Lower lobe of right lung (tissue), 2 donors: ENCODE measurements at regions not wholly inside any gene's neighbourhood (a gene's known extent, or its start where the extent isn't known, plus 50 kb on each side); places are given as distances from the start of the nearest gene placed in this dataset.

ENCODE experiments used
- ATAC-seq, 2 donors: fragments of 200-7000 bp; cut with Tn5 transposase; one replicate each; pipeline ENCODE4 v1.9.1; 2020 to 2022; ENCODE audit warnings: mild to moderate bottlenecking in 2 of 2, moderate library complexity in 2 of 2
- DNase-seq: peaks from one replicate; pipeline ENCODE4 v3.0.0-alpha.2; 2020
- H3K27ac ChIP-seq: fragments of 200-600 bp; one replicate; pipeline ENCODE4 v1.8.0; 2022
- H3K27me3 ChIP-seq: fragments of 200-600 bp; one replicate; pipeline ENCODE4 v1.8.0; 2022; ENCODE audit warnings: low read depth
- H3K36me3 ChIP-seq: fragments of 200-600 bp; one replicate; pipeline ENCODE4 v1.8.0; 2022; ENCODE audit warnings: mild to moderate bottlenecking
- H3K4me1 ChIP-seq: fragments of 200-600 bp; one replicate; pipeline ENCODE4 v1.8.0; 2022
- H3K4me3 ChIP-seq: fragments of 200-600 bp; one replicate; pipeline ENCODE4 v1.8.0; 2022; ENCODE audit warnings: mild to moderate bottlenecking
- H3K9me3 ChIP-seq: fragments of 200-600 bp; one replicate; pipeline ENCODE4 v1.8.0; 2022
- intact Hi-C: fragments of 100-400 bp; cut with DNase I; formaldehyde crosslinking; loops from one replicate; pipeline ENCODE4 v1.11.0; 2022
- TF ChIP-seq, protein P1 (sequence below): fragments of 200-600 bp; IDR thresholded peaks from one replicate; pipeline ENCODE4 v1.8.0; 2022; ENCODE audit warnings: antibody characterized with exemption, mild to moderate bottlenecking
- donor health status: DM: no; HTN: yes; CAD: no; lungs with severe emphysema.

DNA sequence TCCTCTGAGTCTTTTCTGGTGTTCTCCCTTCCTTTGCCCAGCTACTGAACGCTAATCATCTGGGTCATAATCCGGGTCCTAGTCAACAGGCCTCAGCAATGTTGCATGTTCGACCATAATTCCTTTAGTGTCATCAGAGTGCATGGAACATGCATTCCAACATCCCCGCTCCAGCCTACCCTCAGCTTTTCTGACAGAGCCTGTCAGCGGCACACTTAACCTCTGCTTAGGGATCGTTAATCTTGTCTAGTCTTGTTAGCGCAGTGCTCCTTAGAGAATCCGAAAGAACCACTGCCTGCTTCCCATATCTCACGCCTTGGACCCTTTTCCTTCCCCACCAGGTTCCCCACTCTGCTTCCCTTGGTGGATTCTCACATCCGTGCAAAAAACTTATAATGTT, 767.9 kb upstream of the ID2 start:
- H3K36me3 ChIP-seq, result no peaks in the 10 kb centered on the region
- no peak for ATAC-seq
- no peaks in the 10 kb centered on the region for H3K9me3 ChIP-seq
- DNase-seq, result no peak
- no peaks in the 10 kb centered on the region for H3K4me1 ChIP-seq
- no peaks in the 10 kb centered on the region for H3K27me3 ChIP-seq
- TF ChIP-seq, protein P1, sequence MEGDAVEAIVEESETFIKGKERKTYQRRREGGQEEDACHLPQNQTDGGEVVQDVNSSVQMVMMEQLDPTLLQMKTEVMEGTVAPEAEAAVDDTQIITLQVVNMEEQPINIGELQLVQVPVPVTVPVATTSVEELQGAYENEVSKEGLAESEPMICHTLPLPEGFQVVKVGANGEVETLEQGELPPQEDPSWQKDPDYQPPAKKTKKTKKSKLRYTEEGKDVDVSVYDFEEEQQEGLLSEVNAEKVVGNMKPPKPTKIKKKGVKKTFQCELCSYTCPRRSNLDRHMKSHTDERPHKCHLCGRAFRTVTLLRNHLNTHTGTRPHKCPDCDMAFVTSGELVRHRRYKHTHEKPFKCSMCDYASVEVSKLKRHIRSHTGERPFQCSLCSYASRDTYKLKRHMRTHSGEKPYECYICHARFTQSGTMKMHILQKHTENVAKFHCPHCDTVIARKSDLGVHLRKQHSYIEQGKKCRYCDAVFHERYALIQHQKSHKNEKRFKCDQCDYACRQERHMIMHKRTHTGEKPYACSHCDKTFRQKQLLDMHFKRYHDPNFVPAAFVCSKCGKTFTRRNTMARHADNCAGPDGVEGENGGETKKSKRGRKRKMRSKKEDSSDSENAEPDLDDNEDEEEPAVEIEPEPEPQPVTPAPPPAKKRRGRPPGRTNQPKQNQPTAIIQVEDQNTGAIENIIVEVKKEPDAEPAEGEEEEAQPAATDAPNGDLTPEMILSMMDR, result no peak
- H3K27ac ChIP-seq, result no peak overlapping the region
- H3K4me3 ChIP-seq, result no peak overlapping the region
- intact Hi-C loops, result no loop called here

DNA sequence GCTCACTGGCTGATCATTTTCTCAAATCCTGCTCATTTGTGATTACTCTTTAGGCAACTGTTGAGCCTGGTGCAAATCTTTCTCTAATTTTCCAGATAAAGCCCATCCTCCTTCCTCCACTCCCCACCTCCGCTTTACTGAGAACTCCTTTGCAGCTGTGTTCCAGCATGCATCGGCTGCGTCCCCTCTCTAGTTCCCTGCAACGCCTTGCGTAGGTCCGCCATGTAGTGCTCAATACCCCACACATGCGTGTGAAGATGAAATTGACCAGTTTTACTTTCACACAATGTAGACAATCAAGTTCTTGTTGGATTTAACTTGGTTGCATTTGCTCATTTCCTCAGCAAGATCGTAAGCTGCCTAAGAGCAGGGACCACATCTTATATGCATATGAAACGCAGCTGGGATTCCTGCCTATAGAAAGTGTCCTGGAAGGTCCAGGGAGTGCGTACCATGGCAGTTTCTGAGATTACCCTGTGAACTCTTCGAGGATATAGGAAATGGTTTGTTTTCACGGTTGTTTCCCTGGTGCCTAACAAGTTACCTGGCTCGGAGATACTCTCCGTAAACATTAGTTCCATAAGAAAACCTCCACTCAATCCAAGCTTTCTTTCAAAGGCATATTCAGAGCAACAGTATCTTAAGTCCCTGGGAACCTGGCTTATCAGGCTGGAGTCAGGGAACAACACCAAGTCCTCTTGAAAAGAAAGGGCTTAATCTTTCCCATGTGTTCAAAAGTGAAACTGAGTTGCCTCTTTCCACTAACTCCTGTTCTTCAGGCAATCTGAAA, 766.4 kb upstream of the ID2 start:
- Histone ChIP-seq H3K27ac (no peak overlapping the region), H3K36me3 (no peaks in the 10 kb centered on the region), H3K9me3 (no peaks in the 10 kb centered on the region), H3K27me3 (no peaks in the 10 kb centered on the region), H3K4me3 (no peak overlapping the region), H3K4me1 (no peaks in the 10 kb centered on the region)
- TF ChIP-seq, protein P1, result no peak
- intact Hi-C loops, result no loop called here
- no peak for ATAC-seq
- DNase-seq, result no peak

DNA sequence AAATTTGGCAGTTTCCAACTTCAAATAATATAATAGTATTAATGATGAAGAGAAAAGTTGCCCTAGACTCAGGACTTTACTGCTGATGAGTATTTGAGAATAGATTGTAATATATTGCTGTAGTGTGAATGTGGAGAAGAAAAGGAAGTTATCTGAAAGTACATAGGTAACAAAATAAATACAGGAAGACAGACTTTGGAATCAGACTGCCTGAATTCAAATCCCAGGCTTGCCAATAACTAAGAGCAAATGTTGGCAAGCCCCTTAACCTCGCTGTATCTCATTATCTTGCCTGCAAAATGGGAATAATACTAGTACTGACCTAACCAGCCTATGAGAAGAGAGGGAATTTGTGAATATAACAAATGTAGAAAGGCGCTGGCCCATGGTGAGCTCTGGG, 765.2 kb upstream of the ID2 start:
- ATAC-seq, result no peak

DNA sequence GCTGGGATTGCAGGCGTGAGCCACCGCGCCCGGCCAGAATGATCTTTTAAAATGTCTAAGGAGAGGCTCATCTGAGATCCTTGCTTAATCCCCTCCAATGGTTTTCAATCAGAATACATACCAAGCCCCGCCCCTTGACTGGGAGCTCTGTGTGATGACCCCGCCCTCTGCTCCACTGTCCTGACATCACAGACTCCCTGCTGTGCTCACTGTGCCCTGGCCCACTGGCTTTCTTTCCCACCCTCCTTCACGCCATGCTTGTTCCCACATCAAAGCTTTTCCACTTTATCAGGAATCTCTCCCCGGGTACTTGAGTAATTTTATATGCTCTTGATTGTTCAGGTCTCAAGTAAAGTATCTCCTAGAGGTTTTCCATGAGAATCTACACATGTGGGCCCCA, 762.3 kb upstream of the ID2 start:
- H3K27me3 ChIP-seq, result no peaks in the 10 kb centered on the region
- H3K36me3 ChIP-seq, result no peaks in the 10 kb centered on the region
- H3K9me3 ChIP-seq, result no peaks in the 10 kb centered on the region
- intact Hi-C loops, result no loop called here
- ATAC-seq, result no peak
- no peak for DNase-seq
- H3K27ac ChIP-seq, result no peak overlapping the region
- H3K4me3 ChIP-seq, result no peak overlapping the region
- TF ChIP-seq, protein P1, result no peak
- no peaks in the 10 kb centered on the region for H3K4me1 ChIP-seq

More for the DNA sequence above, 765.2 kb upstream of the ID2 start:
- Histone ChIP-seq H3K27ac (no peak overlapping the region), H3K4me1 (no peaks in the 10 kb centered on the region), H3K27me3 (no peaks in the 10 kb centered on the region), H3K9me3 (no peaks in the 10 kb centered on the region), H3K4me3 (no peak overlapping the region), H3K36me3 (no peaks in the 10 kb centered on the region)
- no peak for DNase-seq
- intact Hi-C loops, result no loop called here
- TF ChIP-seq, protein P1, result no peak

DNA sequence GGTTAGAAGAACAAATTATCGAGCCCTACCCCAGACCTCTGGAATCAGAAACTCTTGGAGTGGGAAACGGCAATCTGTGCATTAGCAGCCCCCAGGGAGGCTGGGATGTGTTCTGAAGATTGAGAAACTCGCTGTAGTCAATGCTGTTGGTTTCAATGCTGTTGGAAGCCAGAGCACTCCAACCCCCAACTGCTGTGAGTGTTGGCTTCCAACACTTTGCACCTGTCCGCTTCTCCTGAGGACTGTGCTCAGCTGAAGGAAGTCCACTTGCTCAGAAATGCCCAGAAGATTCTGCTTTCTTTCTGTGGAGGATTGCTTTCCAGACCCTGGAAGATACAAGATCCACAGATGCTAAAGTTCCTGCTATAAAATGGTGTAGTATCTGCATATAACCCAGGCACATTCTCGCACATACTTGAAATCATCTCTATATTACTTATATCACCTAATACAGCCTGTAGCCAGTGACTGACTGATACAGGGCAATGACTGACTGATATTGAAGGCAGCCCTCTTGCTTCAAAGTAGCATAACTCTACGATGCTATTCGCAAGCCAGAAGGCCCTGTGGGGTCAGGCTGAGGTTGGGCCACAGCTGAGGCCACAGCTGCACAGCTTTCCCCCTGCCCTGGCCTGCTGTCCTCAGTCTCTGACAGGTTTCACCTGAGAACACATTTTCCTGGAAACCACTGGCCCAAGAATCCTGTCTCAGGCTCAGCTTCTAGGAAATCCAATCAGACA, 757.7 kb upstream of the ID2 start:
- H3K36me3 ChIP-seq, result no peaks in the 10 kb centered on the region
- no peaks in the 10 kb centered on the region for H3K4me1 ChIP-seq
- H3K27me3 ChIP-seq, result no peaks in the 10 kb centered on the region
- TF ChIP-seq, protein P1, result no peak
- H3K9me3 ChIP-seq, result no peaks in the 10 kb centered on the region
- H3K4me3 ChIP-seq, result no peak overlapping the region
- intact Hi-C loops, result no loop called here
- DNase-seq (no peak), ATAC-seq (no peak)
- no peak overlapping the region for H3K27ac ChIP-seq
